NCI-H2171 treated with DMSO at 0.1 percent for 48 hours (cell line): ENCODE measurements at regions not wholly inside any gene's neighbourhood (a gene's known extent, or its start where the extent isn't known, plus 50 kb on each side); places are given as distances from the start of the nearest gene placed in this dataset.
A peak's percentile ranks its signal among the peaks of the same experiment; 100 is the strongest.

Source experiments
- DNase-seq: peaks from one replicate; lab custom pipeline; 2025; lab: John Stamatoyannopoulos, UW

DNA sequence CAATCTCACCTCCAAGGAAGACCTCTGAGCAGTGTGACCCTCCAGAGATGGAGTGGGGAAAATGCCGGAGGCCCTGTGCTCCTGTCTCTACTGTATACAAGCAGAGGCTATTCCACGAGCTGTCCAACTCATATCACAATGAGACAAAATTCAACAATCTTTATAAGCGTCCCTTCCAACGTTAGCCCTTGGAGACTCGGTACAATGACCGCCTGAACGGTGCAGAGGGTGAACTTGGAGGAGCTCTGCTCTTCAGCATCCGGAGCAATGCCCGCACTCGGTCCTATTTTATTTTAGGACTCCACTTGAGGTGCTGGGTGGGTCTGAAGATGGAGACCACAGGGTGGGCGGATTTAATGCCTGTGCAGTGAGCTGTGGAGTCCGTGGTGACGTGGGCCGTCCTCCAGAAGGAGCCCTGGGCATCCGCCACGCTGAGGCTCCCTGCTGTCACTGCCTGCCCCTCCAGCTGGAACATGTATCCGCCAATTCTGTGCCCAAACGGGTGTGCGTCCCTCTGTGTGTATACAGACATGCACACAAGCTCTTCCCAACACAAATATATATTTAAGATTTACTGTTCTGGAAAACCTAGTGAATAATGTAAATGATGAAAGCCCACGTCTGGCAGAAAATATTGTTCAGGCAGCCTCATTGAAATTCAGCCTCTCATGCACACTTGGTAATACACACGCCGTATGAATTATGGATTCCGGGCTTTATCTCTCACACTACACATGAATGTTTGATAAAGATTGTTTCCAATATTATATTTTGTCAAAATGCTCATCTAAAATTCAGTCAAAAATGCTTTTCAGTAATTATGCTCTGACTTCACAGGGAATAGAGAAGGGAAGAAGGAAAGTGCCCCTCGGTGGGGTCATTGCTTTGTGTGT lies 239.9 kb upstream of the ZMIZ1 start:
- DNase-seq = no peak

- no peak for DNase-seq
These were observed 239.2 kb upstream of the ZMIZ1 start for GRCh38 chr10:78829565-78829964.

GRCh38 chr10:78830062-78830975 lies 238.4 kb upstream of the ZMIZ1 start:
- DNase-seq = no peak

- DNase-seq = no peak
These were observed 237.8 kb upstream of the ZMIZ1 start for GRCh38 chr10:78830976-78831375.

- DNase-seq = peak; percentile 23
These were observed 237.3 kb upstream of the ZMIZ1 start for GRCh38 chr10:78831461-78831860.

DNA sequence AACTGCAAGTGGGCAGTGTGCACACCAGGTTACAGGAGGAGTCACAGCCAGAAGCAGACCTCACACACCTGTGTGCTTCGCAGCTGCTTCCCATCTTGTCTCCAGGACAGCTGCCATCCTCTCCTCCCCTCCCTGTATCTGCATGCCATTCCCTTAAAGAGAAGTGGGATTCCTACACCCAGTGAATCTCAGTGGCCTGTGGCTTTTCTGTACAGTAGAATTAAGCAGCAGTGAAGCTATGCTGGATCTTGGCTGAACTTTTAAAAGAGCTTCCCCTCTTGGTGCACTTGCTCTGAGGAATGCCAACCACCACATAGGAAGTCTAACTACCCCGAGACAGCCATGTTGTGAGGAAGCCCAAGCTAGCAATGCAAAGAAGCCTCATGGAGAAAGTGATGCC lies 236.5 kb upstream of the ZMIZ1 start:
- no peak for DNase-seq

DNA sequence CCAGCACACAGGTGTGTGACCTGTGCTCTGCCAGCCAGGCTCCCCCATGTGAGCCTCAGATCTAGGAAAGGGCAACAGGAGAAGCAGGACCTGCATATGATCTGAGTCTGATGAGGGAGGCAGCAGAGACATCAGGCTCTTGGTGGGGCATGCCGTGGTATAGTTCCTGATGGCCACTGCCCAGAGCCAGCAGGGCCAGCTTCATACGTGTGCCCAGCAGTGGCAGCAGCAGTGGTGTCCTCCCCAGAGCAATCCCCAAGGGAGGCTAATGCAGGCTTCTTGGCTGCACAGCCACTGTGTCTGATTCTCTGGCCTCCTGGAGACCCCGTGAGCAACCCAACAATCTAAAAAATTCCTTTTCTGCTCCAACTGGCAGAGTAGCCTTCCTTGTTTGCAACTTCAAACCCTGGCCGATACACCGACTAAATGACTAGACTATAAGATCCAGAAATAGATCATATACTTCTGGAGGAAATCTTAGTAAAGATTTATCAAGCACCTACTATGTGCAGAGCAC lies 230.6 kb upstream of the ZMIZ1 start:
- DNase-seq = no peak

DNA sequence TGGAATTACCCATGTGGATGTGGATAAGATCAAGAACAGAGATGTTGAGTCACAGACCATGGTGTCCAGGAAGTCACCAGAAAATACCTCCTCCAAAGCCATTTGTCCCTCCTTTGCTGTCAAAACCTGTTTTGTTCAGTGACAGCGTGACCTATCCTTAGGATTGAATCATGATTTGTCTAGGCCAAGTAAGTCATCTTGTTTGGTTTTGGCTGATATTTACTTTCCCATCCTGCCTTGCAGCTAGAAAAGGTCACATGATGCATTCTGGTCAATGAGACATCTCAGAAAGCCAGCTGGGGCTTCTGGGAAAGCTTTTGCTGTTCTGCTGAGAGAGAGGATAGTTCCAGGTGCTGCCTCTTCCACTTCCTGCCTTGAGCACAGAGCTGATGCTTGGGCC lies 225.3 kb upstream of the ZMIZ1 start:
- no peak for DNase-seq

DNA sequence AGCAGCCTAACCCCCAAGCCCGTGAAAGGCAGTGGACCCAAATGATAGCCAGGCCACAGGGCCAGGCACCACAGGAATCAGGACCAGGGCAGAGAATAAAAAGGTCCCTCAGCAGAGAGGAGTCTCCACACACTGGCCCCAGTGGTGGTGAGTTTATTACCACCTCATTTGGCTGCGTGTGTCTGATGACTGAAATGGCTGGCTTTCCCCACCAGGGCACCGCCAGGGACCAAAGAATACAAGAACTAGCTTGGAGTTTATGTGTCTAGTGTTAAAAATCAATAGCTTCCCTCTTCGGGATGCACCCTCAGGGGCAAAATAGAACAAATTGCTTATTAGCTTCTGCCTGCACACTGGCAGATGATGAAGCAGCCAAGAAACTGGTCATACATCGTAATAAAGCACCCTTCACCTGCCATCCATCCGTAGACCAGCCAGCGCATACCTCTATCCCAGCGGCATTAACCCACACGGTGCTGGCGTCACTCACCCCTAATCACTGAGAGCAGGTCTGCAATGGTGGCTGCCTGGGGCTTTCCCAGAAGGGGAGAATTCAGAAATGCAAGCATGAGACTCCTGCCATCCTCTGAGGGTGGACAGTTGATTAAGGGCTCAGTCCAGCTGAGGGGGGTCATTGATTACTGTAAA lies 223.7 kb upstream of the ZMIZ1 start:
- no peak for DNase-seq

- DNase-seq = no peak
These were observed 222.7 kb upstream of the ZMIZ1 start for GRCh38 chr10:78846071-78846470.

DNA sequence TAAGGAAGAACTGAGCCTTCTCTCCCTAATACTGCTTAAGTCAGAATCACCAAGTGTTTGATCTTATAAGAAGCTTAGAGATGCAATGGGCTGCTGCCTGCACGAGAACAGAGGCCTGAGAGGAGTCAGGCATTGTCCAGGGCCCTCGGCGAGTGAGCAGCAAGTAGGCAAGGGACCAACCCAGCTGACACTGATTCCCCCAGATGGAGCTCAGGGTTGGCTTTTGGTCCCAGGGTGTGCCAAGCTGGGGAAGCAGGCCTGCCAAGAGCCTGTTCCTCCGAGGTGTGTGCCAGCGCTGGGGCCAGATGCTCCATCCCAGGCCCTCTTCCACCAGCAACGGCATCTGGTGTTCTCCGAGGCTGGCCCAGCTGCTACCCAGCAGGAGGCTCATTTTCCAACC lies 222.0 kb upstream of the ZMIZ1 start:
- peak; percentile 84 for DNase-seq

- no peak for DNase-seq
These were observed 221.3 kb upstream of the ZMIZ1 start for GRCh38 chr10:78847485-78847884.

DNA sequence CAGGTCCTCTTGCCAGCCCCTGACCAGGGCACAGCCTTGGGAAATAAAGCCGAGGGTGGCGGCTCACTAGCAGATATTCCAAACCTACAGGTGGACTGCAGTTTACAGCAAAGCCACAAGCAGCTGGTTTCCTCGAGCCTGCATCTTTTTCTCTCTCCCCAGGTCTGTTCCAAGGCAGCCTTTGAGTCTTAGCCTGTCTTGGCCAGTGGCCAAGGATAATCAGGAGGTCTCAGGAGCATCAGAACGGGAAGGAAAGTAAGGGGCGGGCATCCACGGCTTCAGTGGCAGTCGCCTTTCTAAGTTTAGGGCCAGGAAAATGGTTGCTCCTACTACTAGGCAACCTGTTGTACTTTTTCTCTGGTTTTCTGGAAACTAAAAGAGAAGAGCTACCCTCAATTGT lies 219.7 kb upstream of the ZMIZ1 start:
- peak; percentile 67 for DNase-seq

DNA sequence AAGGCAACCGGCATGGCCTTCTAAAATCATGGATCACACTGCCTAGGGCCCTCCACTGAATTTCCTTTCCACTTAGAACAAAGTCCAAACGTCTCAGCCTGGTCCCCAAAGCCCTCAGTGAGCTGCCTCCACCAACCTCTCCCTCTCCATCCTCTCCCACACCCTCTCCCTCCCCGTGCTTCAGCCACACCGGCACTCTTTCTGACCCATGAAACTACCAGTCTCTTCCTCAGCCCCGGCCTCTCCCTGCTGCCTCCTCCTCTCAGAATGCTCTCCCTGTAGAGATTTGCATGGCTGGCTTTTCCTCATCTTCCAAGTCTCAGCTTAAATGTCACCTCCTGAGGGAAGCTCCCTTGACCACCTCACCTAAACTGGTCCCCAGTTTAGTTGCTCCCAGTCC lies 219.0 kb upstream of the ZMIZ1 start:
- no peak for DNase-seq

DNA sequence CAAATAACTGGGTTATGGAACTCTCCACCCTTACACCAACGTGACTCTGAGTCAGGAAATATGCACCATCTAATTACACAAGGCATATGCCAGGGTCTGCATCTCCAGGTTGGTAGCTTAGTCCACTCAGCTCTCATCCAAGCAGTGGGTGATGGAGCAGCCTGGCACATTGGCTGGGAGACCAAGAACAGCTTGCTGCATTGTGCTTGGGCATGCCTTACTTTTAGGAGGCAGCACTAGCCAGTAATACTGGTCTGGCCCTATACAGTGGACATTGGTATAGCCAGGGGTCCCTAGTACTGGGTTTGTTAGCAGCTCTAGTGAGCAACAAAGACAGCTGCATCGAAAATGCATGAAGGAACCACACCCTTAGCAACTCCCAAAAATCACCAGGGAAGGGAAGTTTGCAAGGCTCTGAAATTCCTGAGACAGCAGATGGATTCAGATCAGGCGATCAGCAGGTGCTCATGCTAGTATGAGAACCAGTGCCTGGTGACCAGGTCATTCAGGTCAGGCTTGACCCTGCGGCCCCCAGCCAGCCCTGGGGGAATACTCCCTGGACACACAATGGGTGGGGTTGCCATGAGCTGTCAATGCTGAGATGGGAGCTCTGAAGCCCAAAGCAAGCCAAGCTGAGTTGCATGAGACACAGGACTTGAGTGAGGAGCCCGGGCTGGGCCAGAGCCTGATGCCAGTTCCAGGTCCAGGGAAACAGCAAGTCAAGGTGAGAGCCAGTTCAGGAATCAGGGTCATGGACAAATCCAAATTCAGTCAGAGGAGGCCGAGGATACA lies 217.9 kb upstream of the ZMIZ1 start:
- no peak for DNase-seq

- no peak for DNase-seq
These were observed 217.1 kb upstream of the ZMIZ1 start for GRCh38 chr10:78851647-78852046.

DNA sequence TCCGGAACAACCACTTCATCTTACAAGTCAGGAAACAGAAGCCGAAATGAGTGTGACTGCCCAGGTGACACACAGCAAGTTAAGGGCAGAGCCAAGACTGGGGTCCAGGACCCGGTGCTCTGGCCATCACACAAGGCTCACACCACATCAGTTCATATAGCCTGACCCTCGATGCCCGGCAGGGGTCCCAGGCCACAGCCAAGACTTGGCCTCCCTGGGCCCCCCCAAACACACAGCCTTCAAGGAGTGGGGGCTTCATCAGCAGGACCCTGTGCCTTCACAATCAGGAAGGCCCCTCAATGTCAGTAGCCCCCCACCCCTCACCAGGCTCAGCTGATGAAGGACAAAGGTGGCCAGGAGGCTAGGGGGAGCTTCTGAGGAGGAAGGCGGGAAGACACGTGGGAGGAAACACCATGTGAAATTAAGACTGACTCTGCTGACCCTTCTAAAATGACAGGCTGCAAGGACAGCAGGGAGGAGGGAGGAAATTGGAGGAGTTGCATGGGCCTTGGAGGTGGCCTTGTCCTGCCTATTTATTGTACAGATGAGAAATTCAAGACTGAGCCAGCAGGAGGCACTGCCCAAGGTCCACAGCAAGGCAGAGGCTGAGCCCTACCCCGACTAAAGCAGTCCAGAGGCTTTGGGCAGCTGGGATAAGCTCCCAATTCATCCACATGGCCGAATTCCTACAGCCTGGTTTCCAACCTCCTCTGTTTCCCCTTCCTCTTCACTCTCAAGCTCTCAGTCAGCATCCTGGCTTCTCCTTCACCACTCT lies 216.1 kb upstream of the ZMIZ1 start:
- DNase-seq = no peak

DNA sequence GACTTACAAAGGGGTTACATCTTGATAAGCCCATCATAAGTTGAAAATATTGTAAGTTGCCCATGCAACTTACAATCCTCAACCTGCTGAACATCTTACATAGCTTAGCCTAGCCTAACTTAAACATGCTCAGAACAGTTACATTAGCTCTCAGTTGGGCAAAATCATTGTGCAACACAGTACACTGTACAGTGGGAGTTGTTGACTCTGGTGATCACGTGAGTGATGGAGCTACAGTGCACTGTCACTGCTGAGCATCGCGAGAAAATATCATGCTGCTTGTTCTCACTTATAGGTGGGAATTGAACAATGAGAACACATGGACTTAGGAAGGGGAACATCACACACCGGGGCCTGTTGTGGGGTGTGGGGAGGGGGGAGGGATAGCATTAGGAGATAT lies 214.9 kb upstream of the ZMIZ1 start:
- no peak for DNase-seq

DNA sequence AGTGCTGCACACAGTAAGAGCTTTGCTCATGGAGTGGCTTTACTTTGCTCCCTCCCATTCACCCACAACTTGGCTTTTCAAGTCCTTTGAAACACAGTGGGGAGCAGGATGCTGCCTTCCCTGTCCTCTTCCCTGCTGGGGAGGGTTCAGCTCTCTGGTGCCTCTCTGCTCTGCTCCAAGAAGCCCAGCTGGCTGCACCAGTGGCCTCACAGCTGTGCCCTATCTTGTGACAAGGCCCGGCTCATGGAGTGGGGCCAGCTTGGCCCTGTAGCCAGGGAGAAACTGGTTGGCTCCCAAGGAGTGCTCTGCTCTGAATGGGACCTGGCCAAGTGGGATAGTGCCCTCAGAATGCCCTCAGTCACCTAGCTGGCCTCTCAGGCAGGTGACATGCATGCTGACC lies 212.3 kb upstream of the ZMIZ1 start:
- no peak for DNase-seq

- DNase-seq = no peak
These were observed 211.6 kb upstream of the ZMIZ1 start for GRCh38 chr10:78857193-78857592.

DNA sequence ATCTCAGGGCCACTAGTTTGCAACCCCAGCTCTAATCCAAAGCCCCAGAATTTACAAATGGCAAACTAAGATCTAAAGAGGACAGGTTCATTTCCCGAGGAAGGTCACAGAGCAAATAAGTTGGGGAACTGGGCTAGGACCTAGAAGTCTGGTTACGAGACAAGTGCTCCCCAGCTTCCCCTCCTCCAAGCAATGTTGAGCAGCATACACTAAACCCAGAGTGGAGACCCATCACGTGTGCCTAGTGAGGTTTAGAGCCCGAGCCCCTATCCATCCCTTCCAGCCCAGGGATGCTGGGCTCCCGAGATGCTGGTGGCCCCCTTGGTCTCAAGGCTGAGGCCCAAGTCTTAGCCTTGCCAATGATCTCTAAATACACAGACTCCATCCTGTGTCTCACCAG lies 209.5 kb upstream of the ZMIZ1 start:
- no peak for DNase-seq
